OCI-LY7 (cell line): ENCODE measurements at regions not wholly inside any gene's neighbourhood (a gene's known extent, or its start where the extent isn't known, plus 50 kb on each side); places are given as distances from the start of the nearest gene placed in this dataset.

Experiments
- BruUV-seq: library from RNA; stranded (reverse); fragments of 400-500 nt; replicated peaks from 2 replicates; lab custom pipeline; 2021; lab: Mats Ljungman, UMichigan
- CTCF ChIA-PET: fragments of 300-600 bp; sonication (Branson Sonifier 250); formaldehyde crosslinking; loops from one replicate; lab custom pipeline; 2022; ENCODE audit warnings: antibody characterized with exemption; ENCODE audit not compliant: unreplicated experiment; lab: Charles Lee
- POLR2A ChIA-PET: fragments of 300-600 bp; sonication (Branson Sonifier 250); formaldehyde crosslinking; loops from one replicate; lab custom pipeline; 2022; ENCODE audit warnings: antibody characterized with exemption; lab: Charles Lee
- DNase-seq: peaks from one replicate; pipeline ENCODE4 v3.0.0-alpha.2; 2015; ENCODE audit warnings: low spot score
- H2AFZ ChIP-seq: fragments of 200-600 bp; sonication (generic), shearing (Covaris generic); 2 replicates; pipeline ENCODE4 v1.6.1; 2014; ENCODE audit warnings: mild to moderate bottlenecking, antibody characterized with exemption, low read length, moderate library complexity
- H3K27ac ChIP-seq: fragments of 200-600 bp; sonication (generic); 2 replicates; pipeline ENCODE4 v1.5.1; 2014; ENCODE audit warnings: mixed run types, low read depth, mild to moderate bottlenecking, moderate library complexity, low read length, inconsistent platforms; ENCODE audit not compliant: poor library complexity, severe bottlenecking
- H3K36me3 ChIP-seq: fragments of 200-600 bp; sonication (generic); 2 replicates; pipeline ENCODE4 v1.6.1; 2014; ENCODE audit warnings: mild to moderate bottlenecking, antibody characterized with exemption, low read length, moderate library complexity, mixed read lengths; ENCODE audit not compliant: insufficient read depth
- H3K4me1 ChIP-seq: fragments of 200-600 bp; sonication (generic); 2 replicates; pipeline ENCODE4 v1.5.1; 2014; ENCODE audit warnings: mild to moderate bottlenecking, low read length; ENCODE audit not compliant: insufficient read depth, poor library complexity, severe bottlenecking
- H3K4me2 ChIP-seq: fragments of 200-600 bp; sonication (generic); 2 replicates; pipeline ENCODE4 v1.6.1; 2014; ENCODE audit warnings: mild to moderate bottlenecking, low read length
- H3K4me3 ChIP-seq: fragments of 200-600 bp; sonication (generic); 2 replicates; pipeline ENCODE4 v1.5.1; 2014; ENCODE audit warnings: mild to moderate bottlenecking, low read depth, low read length; ENCODE audit not compliant: poor library complexity, severe bottlenecking
- H3K79me2 ChIP-seq: fragments of 200-600 bp; sonication (generic); 2 replicates; pipeline ENCODE4 v1.6.1; 2016; ENCODE audit warnings: low read depth, mild to moderate bottlenecking, low read length, moderate library complexity, mixed read lengths; ENCODE audit not compliant: insufficient read depth
- H3K9me2 ChIP-seq: fragments of 200-600 bp; sonication (generic); 2 replicates; pipeline ENCODE4 v1.6.1; 2016; ENCODE audit warnings: mild to moderate bottlenecking, low read length, mixed read lengths; ENCODE audit not compliant: insufficient read depth
- H3K9me3 ChIP-seq: fragments of 200-600 bp; sonication (generic); 2 replicates; pipeline ENCODE4 v1.6.1; 2014; ENCODE audit warnings: mild to moderate bottlenecking, mixed run types, low read length, mixed read lengths
- H4K20me1 ChIP-seq: fragments of 200-600 bp; sonication (generic); 2 replicates; pipeline ENCODE4 v1.6.1; 2014; ENCODE audit warnings: mild to moderate bottlenecking, antibody characterized with exemption, low read length, moderate library complexity, mixed read lengths; ENCODE audit not compliant: insufficient read depth
- CTCF ChIP-seq: fragments of 200-600 bp; sonication (generic); conservative IDR thresholded peaks from 2 replicates; pipeline ENCODE4 v1.5.1; 2014; ENCODE audit warnings: mild to moderate bottlenecking, antibody characterized with exemption, low read length, moderate library complexity, mixed read lengths
- EZH2phosphoT487 ChIP-seq: fragments of 200-600 bp; sonication (generic); IDR thresholded peaks from 2 replicates; pipeline ENCODE4 v1.6.1; 2018; ENCODE audit warnings: low read depth, borderline replicate concordance, mild to moderate bottlenecking, mixed run types, antibody characterized with exemption, low read length, moderate library complexity, mixed read lengths
- intact Hi-C: fragments of 100-400 bp; cut with micrococcal nuclease; formaldehyde crosslinking; loops from one replicate; pipeline ENCODE4 v1.10.0; 2022; ENCODE audit not compliant: unreplicated experiment

GRCh38 chr4:117014236-117014635, 71.1 kb downstream of the TRAM1L1 start:
- H3K36me3 ChIP-seq: no peaks in the 10 kb centered on the region
- no peak overlapping the region for H3K4me2 ChIP-seq
- no TSS peak for BruUV-seq
- TF ChIP-seq EZH2phosphoT487 (no peak), CTCF (no peak)
- no peak overlapping the region for H3K4me3 ChIP-seq
- ChIA-PET POLR2A (no interaction called here), CTCF (no interaction called here)
- H3K27ac ChIP-seq: no peak overlapping the region
- H3K9me2 ChIP-seq: no peaks in the 10 kb centered on the region
- DNase-seq: no peak
- no peaks in the 10 kb centered on the region for H3K4me1 ChIP-seq
- H3K9me3 ChIP-seq: no peaks in the 10 kb centered on the region
- H3K79me2 ChIP-seq: no peaks in the 10 kb centered on the region
- no peaks in the 10 kb centered on the region for H4K20me1 ChIP-seq
- intact Hi-C loops: no loop called here
- H2AFZ ChIP-seq: no peak overlapping the region

GRCh38 chr4:117010671-117011070, 74.7 kb downstream of the TRAM1L1 start:
- H3K4me1 ChIP-seq: no peaks in the 10 kb centered on the region
- no peaks in the 10 kb centered on the region for H3K36me3 ChIP-seq
- H4K20me1 ChIP-seq: no peaks in the 10 kb centered on the region
- H3K9me3 ChIP-seq: no peaks in the 10 kb centered on the region
- H2AFZ ChIP-seq: no peak overlapping the region
- no TSS peak for BruUV-seq
- ChIA-PET POLR2A (no interaction called here), CTCF (no interaction called here)
- H3K4me2 ChIP-seq: no peak overlapping the region
- H3K27ac ChIP-seq: no peak overlapping the region
- H3K79me2 ChIP-seq: no peaks in the 10 kb centered on the region
- no peak for DNase-seq
- intact Hi-C loops: no loop called here
- TF ChIP-seq EZH2phosphoT487 (no peak), CTCF (no peak)
- H3K4me3 ChIP-seq: no peak overlapping the region
- H3K9me2 ChIP-seq: no peaks in the 10 kb centered on the region

GRCh38 chr4:117001077-117001476, 84.3 kb downstream of the TRAM1L1 start:
- Histone ChIP-seq H2AFZ (no peak overlapping the region), H3K9me2 (no peaks in the 10 kb centered on the region), H3K36me3 (no peaks in the 10 kb centered on the region), H3K4me3 (no peak overlapping the region), H3K79me2 (no peaks in the 10 kb centered on the region), H3K4me1 (no peaks in the 10 kb centered on the region), H3K4me2 (no peak overlapping the region), H4K20me1 (no peaks in the 10 kb centered on the region), H3K27ac (no peak overlapping the region), H3K9me3 (no peaks in the 10 kb centered on the region)
- CTCF ChIA-PET: no interaction called here
- POLR2A ChIA-PET: interaction anchor here (0.7 kb wide), 1 partner anchor 15 kb away, joined by 3 read pairs; no protein-coding TSS in a partner anchor
- intact Hi-C loops: no loop called here
- no peak for TF ChIP-seq CTCF
- TF ChIP-seq EZH2phosphoT487: no peak
- DNase-seq: no peak
- BruUV-seq: no TSS peak
